Ascending aorta (tissue), 2 donors: ENCODE measurements at regions not wholly inside any gene's neighbourhood (a gene's known extent, or its start where the extent isn't known, plus 50 kb on each side); places are given as distances from the start of the nearest gene placed in this dataset.

Source experiments
- DNase-seq, 2 donors: peaks; one replicate each; pipeline ENCODE4 v3.0.0-alpha.2; 2019; ENCODE audit warnings: low spot score in 2 of 2
- H3K27ac ChIP-seq, 2 donors: fragments of 200-600 bp; sonication (generic); one replicate each; pipeline ENCODE4 v1.5.1; 2016 to 2017; ENCODE audit warnings: mild to moderate bottlenecking in 1 of 2
- H3K27me3 ChIP-seq: fragments of 200-600 bp; sonication (generic); one replicate; pipeline ENCODE4 v1.5.1; 2017
- H3K36me3 ChIP-seq, 2 donors: fragments of 200-600 bp; sonication (generic); one replicate each; pipeline ENCODE4 v1.5.1; 2016
- H3K4me1 ChIP-seq, 2 donors: fragments of 200-600 bp; sonication (generic); one replicate each; pipeline ENCODE4 v1.5.1; 2016 to 2017; ENCODE audit warnings: mild to moderate bottlenecking in 1 of 2
- H3K4me3 ChIP-seq, 2 donors: fragments of 200-600 bp; sonication (generic); one replicate each; pipeline ENCODE4 v1.5.1; 2016 to 2017; ENCODE audit warnings: mild to moderate bottlenecking in 1 of 2
- H3K9me3 ChIP-seq, 2 donors: fragments of 200-600 bp; sonication (generic); one replicate each; pipeline ENCODE4 v1.5.1; 2016
- intact Hi-C: fragments of 100-400 bp; cut with DNase I; formaldehyde crosslinking; loops from one replicate; pipeline ENCODE4 v1.15.1; 2023
- TF ChIP-seq, protein P1 (sequence below), 3 experiments: fragments of 200-600 bp in 2 of 3; fragments of 450-650 bp in 1 of 3; sonication (generic) in 2 of 3; IDR thresholded peaks; one replicate each; pipeline ENCODE4 v1.5.1; 2016 to 2019; ENCODE audit warnings: antibody characterized with exemption in 3 of 3, mild to moderate bottlenecking in 1 of 3, moderate library complexity in 1 of 3

DNA sequence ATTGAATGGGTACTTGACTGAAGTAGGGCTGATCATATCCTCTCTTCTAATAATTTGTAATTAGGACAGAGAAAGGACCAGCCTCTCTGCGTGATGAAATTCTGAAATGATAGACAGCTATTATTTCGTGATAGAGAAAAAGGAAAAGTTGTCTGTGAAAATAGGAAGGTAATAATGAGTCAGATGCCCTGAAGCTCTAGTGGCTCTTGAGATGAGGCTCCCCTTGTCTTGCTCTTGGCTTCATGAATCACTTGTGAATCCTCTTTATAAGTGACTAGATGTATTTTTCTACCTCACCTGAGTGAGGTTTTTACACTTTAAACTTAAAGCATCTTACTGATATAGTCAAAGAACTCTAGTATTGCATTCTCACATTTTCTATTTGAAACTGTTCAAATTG lies 888.9 kb downstream of the PCDH18 start:
- Histone ChIP-seq H3K27ac (no peak overlapping the region), H3K4me1 (no peaks in the 10 kb centered on the region), H3K36me3 (no peaks in the 10 kb centered on the region), H3K4me3 (no peak overlapping the region), H3K27me3 (no peaks in the 10 kb centered on the region), H3K9me3 (no peaks in the 10 kb centered on the region)
- intact Hi-C loops = no loop called here
- no peak for DNase-seq
- TF ChIP-seq, protein P1, sequence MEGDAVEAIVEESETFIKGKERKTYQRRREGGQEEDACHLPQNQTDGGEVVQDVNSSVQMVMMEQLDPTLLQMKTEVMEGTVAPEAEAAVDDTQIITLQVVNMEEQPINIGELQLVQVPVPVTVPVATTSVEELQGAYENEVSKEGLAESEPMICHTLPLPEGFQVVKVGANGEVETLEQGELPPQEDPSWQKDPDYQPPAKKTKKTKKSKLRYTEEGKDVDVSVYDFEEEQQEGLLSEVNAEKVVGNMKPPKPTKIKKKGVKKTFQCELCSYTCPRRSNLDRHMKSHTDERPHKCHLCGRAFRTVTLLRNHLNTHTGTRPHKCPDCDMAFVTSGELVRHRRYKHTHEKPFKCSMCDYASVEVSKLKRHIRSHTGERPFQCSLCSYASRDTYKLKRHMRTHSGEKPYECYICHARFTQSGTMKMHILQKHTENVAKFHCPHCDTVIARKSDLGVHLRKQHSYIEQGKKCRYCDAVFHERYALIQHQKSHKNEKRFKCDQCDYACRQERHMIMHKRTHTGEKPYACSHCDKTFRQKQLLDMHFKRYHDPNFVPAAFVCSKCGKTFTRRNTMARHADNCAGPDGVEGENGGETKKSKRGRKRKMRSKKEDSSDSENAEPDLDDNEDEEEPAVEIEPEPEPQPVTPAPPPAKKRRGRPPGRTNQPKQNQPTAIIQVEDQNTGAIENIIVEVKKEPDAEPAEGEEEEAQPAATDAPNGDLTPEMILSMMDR (IDR thresholded peaks at IDR 0.05) = no peak

DNA sequence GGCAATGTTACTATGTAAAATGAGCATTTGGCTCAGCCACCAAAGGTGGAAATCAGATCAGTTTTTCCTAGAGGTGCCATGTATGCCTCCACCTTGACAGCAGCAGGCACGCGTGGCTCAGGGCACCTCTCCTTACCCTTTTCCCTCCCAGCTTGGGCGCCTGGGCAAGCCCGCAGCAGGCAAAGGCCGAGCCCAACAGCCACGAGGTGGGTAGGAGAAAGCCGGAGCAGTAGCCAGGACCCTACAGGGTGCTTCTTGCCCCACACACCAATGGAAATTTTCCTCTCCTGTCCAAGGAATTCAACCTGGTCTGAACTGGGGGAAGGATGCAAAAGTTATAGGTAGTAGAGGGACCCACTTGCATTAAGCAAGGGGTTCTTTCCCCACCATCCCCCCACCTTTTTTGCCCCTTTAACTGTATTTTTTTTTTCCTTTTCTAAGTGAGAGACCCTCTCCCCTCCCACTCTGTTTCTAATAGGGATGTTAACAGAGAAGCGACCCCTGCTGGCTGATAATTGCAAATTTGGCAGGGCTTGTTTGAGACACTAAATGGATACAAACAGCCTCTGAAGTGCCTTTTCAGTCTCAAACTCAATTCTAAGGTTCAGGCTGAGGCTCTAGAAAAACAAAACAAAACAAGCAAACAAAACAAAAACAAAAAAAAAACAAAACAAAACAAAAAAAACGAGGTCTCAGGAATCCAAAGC lies 895.1 kb downstream of the PCDH18 start:
- no peak overlapping the region for H3K27ac ChIP-seq
- no peaks in the 10 kb centered on the region for H3K4me1 ChIP-seq
- H3K27me3 ChIP-seq = no peaks in the 10 kb centered on the region
- intact Hi-C loops = no loop called here
- TF ChIP-seq, protein P1 (IDR thresholded peaks at IDR 0.05) = no peak
- H3K9me3 ChIP-seq = no peaks in the 10 kb centered on the region
- H3K4me3 ChIP-seq = no peak overlapping the region
- DNase-seq = no peak
- H3K36me3 ChIP-seq = no peaks in the 10 kb centered on the region

DNA sequence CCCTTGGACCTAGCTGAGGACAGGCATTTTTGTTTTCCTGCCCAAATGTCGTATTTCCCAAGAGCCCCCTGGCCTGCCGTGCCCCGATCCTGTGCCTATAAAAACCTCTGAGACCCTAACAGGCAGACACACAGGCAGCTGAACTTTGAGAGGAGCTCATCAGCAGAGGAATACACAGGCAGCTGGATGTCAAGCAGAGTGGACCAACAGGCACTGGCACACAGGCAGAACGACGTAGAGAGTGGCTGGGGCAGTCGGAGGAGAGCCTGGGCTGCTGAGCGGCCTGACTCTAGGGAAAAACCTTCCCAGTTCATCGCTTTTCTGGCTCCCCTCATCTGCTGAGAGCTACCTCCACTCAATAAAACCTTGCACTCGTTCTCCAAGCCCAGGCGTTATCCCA lies 896.1 kb downstream of the PCDH18 start:
- intact Hi-C loops = no loop called here
- H3K27me3 ChIP-seq = no peaks in the 10 kb centered on the region
- DNase-seq = no peak
- no peak overlapping the region for H3K4me3 ChIP-seq
- H3K4me1 ChIP-seq = no peaks in the 10 kb centered on the region
- no peak overlapping the region for H3K27ac ChIP-seq
- H3K36me3 ChIP-seq = no peaks in the 10 kb centered on the region
- TF ChIP-seq, protein P1 (IDR thresholded peaks at IDR 0.05) = no peak
- no peaks in the 10 kb centered on the region for H3K9me3 ChIP-seq

DNA sequence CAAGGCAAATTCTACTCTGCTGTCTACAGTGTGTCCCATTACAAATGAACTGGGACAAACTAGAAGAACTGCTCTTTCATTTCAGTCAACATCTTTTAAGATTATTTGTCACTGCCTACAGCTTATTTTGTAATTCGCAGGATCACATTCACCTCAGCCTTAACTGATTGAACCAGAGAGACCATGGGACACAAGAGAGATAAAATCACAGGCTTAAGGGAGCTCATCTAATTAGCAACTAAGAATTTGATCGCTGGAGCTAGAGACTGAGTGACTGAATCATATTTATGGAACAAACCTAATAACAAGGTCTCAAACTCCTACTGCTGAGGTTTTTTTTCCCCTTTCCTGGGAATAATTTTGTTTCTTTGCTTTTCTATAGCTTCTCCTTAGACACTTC lies 898.2 kb downstream of the PCDH18 start:
- Histone ChIP-seq H3K9me3 (no peaks in the 10 kb centered on the region), H3K27me3 (no peaks in the 10 kb centered on the region), H3K4me3 (no peak overlapping the region), H3K4me1 (no peaks in the 10 kb centered on the region), H3K36me3 (no peaks in the 10 kb centered on the region), H3K27ac (no peak overlapping the region)
- TF ChIP-seq, protein P1 (IDR thresholded peaks at IDR 0.05) = no peak
- intact Hi-C loops = no loop called here
- no peak for DNase-seq

DNA sequence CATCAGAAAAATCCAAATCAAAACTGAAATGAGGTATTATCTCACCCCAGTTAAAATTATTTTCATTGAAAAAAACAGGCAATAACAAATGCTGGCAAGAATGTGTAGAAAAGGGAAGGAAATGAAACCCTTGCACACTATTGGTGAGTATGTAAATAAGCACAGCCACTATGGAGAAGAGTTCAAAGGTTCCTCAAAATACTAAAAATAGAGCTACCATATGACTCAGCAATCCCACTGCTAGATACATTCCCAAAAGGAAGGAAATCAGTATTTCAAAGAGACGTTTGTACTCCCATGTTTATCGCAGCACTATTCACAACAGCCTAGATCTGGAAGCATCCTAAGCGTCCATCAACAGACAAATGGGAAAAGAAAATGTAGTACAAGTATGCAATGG lies 932.4 kb downstream of the PCDH18 start:
- Histone ChIP-seq H3K27ac (no peak overlapping the region), H3K9me3 (no peaks in the 10 kb centered on the region), H3K27me3 (no peaks in the 10 kb centered on the region), H3K4me3 (no peak overlapping the region), H3K4me1 (no peaks in the 10 kb centered on the region), H3K36me3 (no peaks in the 10 kb centered on the region)
- DNase-seq = no peak
- TF ChIP-seq, protein P1 (IDR thresholded peaks at IDR 0.05) = no peak
- intact Hi-C loops = no loop called here

DNA sequence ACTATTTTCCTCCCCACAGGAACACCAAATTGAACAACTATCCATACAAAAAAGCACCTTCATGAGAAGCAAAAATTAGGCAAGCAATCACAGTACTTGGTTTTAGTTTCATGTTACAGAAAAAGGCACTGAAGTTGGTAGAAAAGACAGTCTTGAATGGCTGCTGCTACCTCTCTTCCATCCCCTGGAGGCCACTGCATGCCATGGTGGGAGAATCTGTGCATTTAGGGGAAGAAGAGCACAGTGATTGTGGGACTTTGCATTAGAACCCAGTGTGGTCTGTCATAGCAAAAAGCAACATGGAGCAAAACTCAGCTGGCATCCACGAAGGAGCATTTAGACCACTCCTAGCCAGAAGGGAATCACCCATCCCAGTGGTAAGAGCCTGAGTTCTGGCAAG lies 941.9 kb downstream of the PCDH18 start:
- no peaks in the 10 kb centered on the region for H3K27me3 ChIP-seq
- no peaks in the 10 kb centered on the region for H3K4me1 ChIP-seq
- H3K36me3 ChIP-seq = no peaks in the 10 kb centered on the region
- no peak overlapping the region for H3K4me3 ChIP-seq
- intact Hi-C loops = no loop called here
- DNase-seq = no peak
- no peaks in the 10 kb centered on the region for H3K9me3 ChIP-seq
- no peak overlapping the region for H3K27ac ChIP-seq
- TF ChIP-seq, protein P1 (IDR thresholded peaks at IDR 0.05) = no peak
